WI38 (cell line): ENCODE measurements at regions not wholly inside any gene's neighbourhood (a gene's known extent, or its start where the extent isn't known, plus 50 kb on each side); places are given as distances from the start of the nearest gene placed in this dataset.

Experiments
- H3K4me3 ChIP-seq: 2 replicates; pipeline ENCODE4 v1.5.1; 2011; ENCODE audit warnings: low read depth, mild to moderate bottlenecking, control low read depth, low read length
- CTCF ChIP-seq: IDR thresholded peaks from 2 replicates; pipeline ENCODE4 v1.5.1; 2012; ENCODE audit warnings: low read depth, mild to moderate bottlenecking, control low read depth, low read length

- H3K4me3 ChIP-seq, result no peak overlapping the region
- TF ChIP-seq CTCF, result no peak
These were observed 85.1 kb upstream of the ATXN1 start for GRCh38 chr6:16846399-16846778.

- no peak for TF ChIP-seq CTCF
- H3K4me3 ChIP-seq, result no peak overlapping the region
These were observed 82.9 kb upstream of the ATXN1 start for GRCh38 chr6:16844183-16844582.

GRCh38 chr6:16842676-16843075 is 81.4 kb upstream of the ATXN1 start:
- TF ChIP-seq CTCF, result no peak
- no peak overlapping the region for H3K4me3 ChIP-seq

GRCh38 chr6:16841241-16841640 is 80.0 kb upstream of the ATXN1 start:
- H3K4me3 ChIP-seq, result no peak overlapping the region

GRCh38 chr6:16840725-16841124 is 79.5 kb upstream of the ATXN1 start:
- no peak for TF ChIP-seq CTCF
- no peak overlapping the region for H3K4me3 ChIP-seq

More at GRCh38 chr6:16841241-16841640, 80.0 kb upstream of the ATXN1 start:
- TF ChIP-seq CTCF, result no peak

GRCh38 chr6:16840291-16840690 is 79.0 kb upstream of the ATXN1 start:
- TF ChIP-seq CTCF, result no peak

GRCh38 chr6:16839631-16840179 is 78.4 kb upstream of the ATXN1 start:
- no peak for TF ChIP-seq CTCF
- no peak overlapping the region for H3K4me3 ChIP-seq

More at GRCh38 chr6:16840291-16840690, 79.0 kb upstream of the ATXN1 start:
- no peak overlapping the region for H3K4me3 ChIP-seq
